ENCODE measurements at regions not wholly inside any gene's neighbourhood (a gene's known extent, or its start where the extent isn't known, plus 50 kb on each side); places are given as distances from the start of the nearest gene placed in this dataset.

- intact Hi-C loops (cut with DNase I; ENCODE audit: low total_unique reads): no loop called here
- Histone ChIP-seq H3K4me3 (no peak overlapping the region), H3K27me3 (no peaks in the 10 kb centered on the region), H3K4me1 (no peaks in the 10 kb centered on the region), H3K9me3 (peaks cover 0 to 5% (median 0%) of the 10 kb centered on the region in 4 donors), H3K27ac (no peak overlapping the region), H3K36me3 (no peaks in the 10 kb centered on the region)
- no peak for DNase-seq
- WGBS, 5 donors: 87 to 93% (median 90%) methylated on average over 9 of the region's 9 CpGs
- TF ChIP-seq POLR2AphosphoS5 (IDR thresholded peaks at IDR 0.05): no peak
- TF ChIP-seq EP300 (IDR thresholded peaks at IDR 0.05): no peak
- TF ChIP-seq POLR2A (IDR thresholded peaks at IDR 0.05): no peak
Observed at GRCh38 chr7:68900096-68900495, 698.2 kb upstream of the AUTS2 start.

- Histone ChIP-seq H3K27ac (no peak overlapping the region), H3K4me1 (no peaks in the 10 kb centered on the region), H3K9me3 (peaks cover 0 to 5% (median 0%) of the 10 kb centered on the region in 4 donors), H3K36me3 (no peaks in the 10 kb centered on the region), H3K4me3 (no peak overlapping the region), H3K27me3 (no peaks in the 10 kb centered on the region)
- intact Hi-C loops (cut with DNase I; ENCODE audit: low total_unique reads): no loop called here
- TF ChIP-seq CTCF (IDR thresholded peaks at IDR 0.05): no peak
- no peak for TF ChIP-seq EP300 (IDR thresholded peaks at IDR 0.05)
- TF ChIP-seq POLR2AphosphoS5 (IDR thresholded peaks at IDR 0.05): no peak
- no peak for TF ChIP-seq POLR2A (IDR thresholded peaks at IDR 0.05)
- DNase-seq: no peak
- 76 to 89% (median 81%) methylated on average over 3 of the region's 3 CpGs for WGBS, 5 donors
Observed at GRCh38 chr7:68904630-68905029, 693.6 kb upstream of the AUTS2 start.

DNA sequence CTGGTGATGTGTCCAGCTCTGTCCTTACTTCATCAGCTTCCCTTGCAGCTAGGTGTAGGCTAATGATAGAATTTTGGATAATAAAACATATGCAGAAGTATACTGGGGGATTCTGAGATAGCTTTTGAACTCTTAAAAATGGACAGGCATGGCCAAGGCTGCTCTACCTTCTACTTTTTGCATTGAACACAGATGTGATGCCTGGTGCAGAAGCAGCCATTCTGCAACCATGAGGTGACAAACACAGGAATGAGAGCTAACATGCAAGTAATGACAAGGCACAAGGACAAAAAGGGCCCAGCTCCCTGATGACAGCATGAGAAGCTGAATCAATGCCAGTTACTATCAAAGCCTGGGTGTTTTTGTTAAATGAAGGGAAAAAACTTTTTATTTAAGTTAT is 686.5 kb upstream of the AUTS2 start:
- intact Hi-C loops (cut with DNase I; ENCODE audit: low total_unique reads): no loop called here
- TF ChIP-seq EP300 (IDR thresholded peaks at IDR 0.05) (no peak), POLR2AphosphoS5 (IDR thresholded peaks at IDR 0.05) (no peak), CTCF (IDR thresholded peaks at IDR 0.05) (no peak), POLR2A (IDR thresholded peaks at IDR 0.05) (no peak)
- Histone ChIP-seq H3K9me3 (peaks cover 0 to 17% (median 9%) of the 10 kb centered on the region in 4 donors), H3K4me3 (no peak overlapping the region), H3K4me1 (no peaks in the 10 kb centered on the region), H3K36me3 (no peaks in the 10 kb centered on the region), H3K27me3 (no peaks in the 10 kb centered on the region), H3K27ac (no peak overlapping the region)
- DNase-seq: no peak

DNA sequence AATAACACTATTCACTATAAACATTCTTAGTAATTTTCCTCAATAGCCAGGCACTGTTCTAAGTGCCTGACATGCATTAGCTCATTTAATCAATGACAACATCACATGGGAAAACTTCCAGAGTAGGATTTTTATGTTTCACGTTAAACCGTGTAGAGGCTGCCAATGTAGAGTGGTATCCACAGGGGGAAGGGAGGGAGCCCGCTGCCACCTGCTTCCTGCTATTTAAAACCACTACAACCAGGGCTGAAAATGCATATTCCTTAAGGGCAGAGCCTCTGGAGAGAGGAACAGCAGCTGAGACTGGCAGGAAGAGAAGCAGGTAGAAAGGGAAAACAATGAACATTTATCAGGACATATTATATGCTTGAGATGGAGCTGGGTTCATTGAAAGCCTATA is 684.3 kb upstream of the AUTS2 start:
- WGBS, 5 donors: 46 to 78% (median 64%) methylated on average over 3 of the region's 3 CpGs
- H3K36me3 ChIP-seq: no peaks in the 10 kb centered on the region
- H3K27me3 ChIP-seq: no peaks in the 10 kb centered on the region
- peaks cover 0 to 31% (median 17%) of the 10 kb centered on the region in 4 donors for H3K9me3 ChIP-seq
- no peak overlapping the region for H3K27ac ChIP-seq
- H3K4me1 ChIP-seq: no peaks in the 10 kb centered on the region
- no peak overlapping the region for H3K4me3 ChIP-seq
- TF ChIP-seq EP300 (IDR thresholded peaks at IDR 0.05) (no peak), POLR2AphosphoS5 (IDR thresholded peaks at IDR 0.05) (no peak), POLR2A (IDR thresholded peaks at IDR 0.05) (no peak), CTCF (IDR thresholded peaks at IDR 0.05) (no peak)
- DNase-seq: no peak
- intact Hi-C loops (cut with DNase I; ENCODE audit: low total_unique reads): no loop called here

- Histone ChIP-seq H3K36me3 (no peaks in the 10 kb centered on the region), H3K4me3 (no peak overlapping the region), H3K9me3 (peaks cover 0 to 44% (median 27%) of the 10 kb centered on the region in 4 donors), H3K27me3 (no peaks in the 10 kb centered on the region), H3K4me1 (no peaks in the 10 kb centered on the region), H3K27ac (no peak overlapping the region)
- 82 to 92% (median 87%) methylated on average over 5 of the region's 5 CpGs for WGBS, 5 donors
- intact Hi-C loops (cut with DNase I; ENCODE audit: low total_unique reads): no loop called here
- no peak for DNase-seq
- TF ChIP-seq POLR2AphosphoS5 (IDR thresholded peaks at IDR 0.05) (no peak), EP300 (IDR thresholded peaks at IDR 0.05) (no peak), POLR2A (IDR thresholded peaks at IDR 0.05) (no peak), CTCF (IDR thresholded peaks at IDR 0.05) (no peak)
Observed at GRCh38 chr7:68917041-68917651, 681.1 kb upstream of the AUTS2 start.
